ENCODE measurements at regions not wholly inside any gene's neighbourhood (a gene's known extent, or its start where the extent isn't known, plus 50 kb on each side); places are given as distances from the start of the nearest gene placed in this dataset.
A peak's percentile ranks its signal among the peaks of the same experiment; 100 is the strongest.
"Not testable (repeated sequence)": the region's sequence is repeated elsewhere in the genome, so short reads cannot be mapped to it uniquely, and the experiment has no call there.

GRCh38 chr7:26085771-26086170, 66.2 kb upstream of the NFE2L3 start:
- intact Hi-C loops (cut with DNase I, micrococcal nuclease): no loop called here
- TF ChIP-seq CTCF (IDR thresholded peaks at IDR 0.05): no peak
- no peak for ATAC-seq

GRCh38 chr7:26087321-26088091, 64.5 kb upstream of the NFE2L3 start:
- no peak overlapping the region for H3K4me3 ChIP-seq
- no peaks in the 10 kb centered on the region for H3K36me3 ChIP-seq (ENCODE audit: low read depth)
- no peaks in the 10 kb centered on the region for H3K4me1 ChIP-seq (ENCODE audit: low read depth)
- TF ChIP-seq CTCF (IDR thresholded peaks at IDR 0.05): no peak
- H3K9me3 ChIP-seq: no peaks in the 10 kb centered on the region
- DNase-seq: no peak
- intact Hi-C loops (cut with DNase I, micrococcal nuclease): no loop called here
- ATAC-seq: no peak

More at GRCh38 chr7:26085771-26086170, 66.2 kb upstream of the NFE2L3 start:
- DNase-seq: no peak
- H3K9me3 ChIP-seq: no peaks in the 10 kb centered on the region
- no peaks in the 10 kb centered on the region for H3K36me3 ChIP-seq (ENCODE audit: low read depth)
- no peaks in the 10 kb centered on the region for H3K4me1 ChIP-seq (ENCODE audit: low read depth)
- no peak overlapping the region for H3K4me3 ChIP-seq

GRCh38 chr7:26089469-26089868, 62.5 kb upstream of the NFE2L3 start:
- H3K4me1 ChIP-seq (ENCODE audit: low read depth); H3K36me3 ChIP-seq (ENCODE audit: low read depth); H3K4me3 ChIP-seq; intact Hi-C loops (cut with DNase I, micrococcal nuclease); ATAC-seq; H3K9me3 ChIP-seq; DNase-seq: not testable (repeated sequence)

GRCh38 chr7:26090927-26091519, 61.0 kb upstream of the NFE2L3 start:
- peak; percentile 38 for TF ChIP-seq CTCF (IDR thresholded peaks at IDR 0.05)
- no peaks in the 10 kb centered on the region for H3K9me3 ChIP-seq
- no peaks in the 10 kb centered on the region for H3K36me3 ChIP-seq (ENCODE audit: low read depth)
- ATAC-seq: peak; percentile 65
- DNase-seq: peak in 1 of 3 donors; percentile 39
- intact Hi-C loops (cut with DNase I, micrococcal nuclease): loop anchor here (5.0 to 10.0 kb wide), 3 partner anchors 106 to 276 kb away; no protein-coding TSS in a partner anchor
- no peaks in the 10 kb centered on the region for H3K4me1 ChIP-seq (ENCODE audit: low read depth)
- H3K4me3 ChIP-seq: no peak overlapping the region

GRCh38 chr7:26091933-26092332, 60.1 kb upstream of the NFE2L3 start:
- ATAC-seq: no peak

More at GRCh38 chr7:26091933-26092332, 60.1 kb upstream of the NFE2L3 start:
- Histone ChIP-seq H3K9me3 (no peaks in the 10 kb centered on the region), H3K36me3 (ENCODE audit: low read depth) (no peaks in the 10 kb centered on the region), H3K4me3 (no peak overlapping the region), H3K4me1 (ENCODE audit: low read depth) (no peaks in the 10 kb centered on the region)
- no peak for TF ChIP-seq CTCF (IDR thresholded peaks at IDR 0.05)
- no peak for DNase-seq
- intact Hi-C loops (cut with DNase I, micrococcal nuclease): loop anchor here (5.0 to 10.0 kb wide), 3 partner anchors 105 to 275 kb away; no protein-coding TSS in a partner anchor
